Activated naive CD4-positive, alpha-beta T cell (primary cell): ENCODE measurements at regions not wholly inside any gene's neighbourhood (a gene's known extent, or its start where the extent isn't known, plus 50 kb on each side); places are given as distances from the start of the nearest gene placed in this dataset.
"Not testable (repeated sequence)": the region's sequence is repeated elsewhere in the genome, so short reads cannot be mapped to it uniquely, and the experiment has no call there.

Experiments used
- DNase-seq, 4 experiments: peaks; one replicate each; lab custom pipeline; 2025; lab: John Stamatoyannopoulos, UW

GRCh38 chr12:14213542-14213941 lies 151.9 kb upstream of the ATF7IP start:
- no peak for DNase-seq

DNA sequence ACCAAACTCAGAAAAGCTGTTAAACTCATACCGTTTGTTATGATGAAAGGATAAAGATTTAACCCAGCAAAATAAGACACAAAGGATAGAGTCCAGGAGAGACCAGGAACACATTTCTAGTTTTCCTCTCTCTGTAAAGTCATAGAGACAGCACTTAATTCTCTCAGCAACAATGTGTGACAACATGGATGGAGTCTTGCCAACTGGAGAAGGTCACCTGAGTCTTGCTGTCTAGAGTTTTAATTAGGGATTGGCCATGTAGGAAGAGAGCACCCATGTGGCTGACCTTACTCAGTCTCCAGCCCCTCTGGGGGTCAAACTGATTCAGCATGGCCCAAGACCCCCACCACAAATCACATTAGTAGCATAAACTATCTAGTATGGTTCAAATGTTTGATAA lies 151.0 kb upstream of the ATF7IP start:
- DNase-seq: no peak

DNA sequence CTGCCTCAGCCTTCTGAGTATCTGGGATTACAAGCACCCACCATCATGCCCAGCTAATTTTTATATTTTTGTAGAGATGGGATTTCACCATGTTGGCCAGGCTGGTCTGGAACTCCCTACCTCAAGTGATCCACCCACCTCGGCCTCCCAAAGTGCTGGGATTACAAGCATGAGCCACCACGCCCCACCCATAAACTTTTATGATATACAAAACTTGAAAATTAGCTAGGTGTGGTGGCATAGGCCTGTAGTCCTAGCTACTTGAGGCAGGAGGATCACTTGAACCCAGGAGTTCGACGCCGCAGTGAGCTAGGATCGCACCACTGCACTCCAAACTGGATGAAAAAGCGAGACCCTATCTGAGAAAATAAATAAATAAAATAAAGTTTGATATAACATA lies 149.5 kb upstream of the ATF7IP start:
- DNase-seq: not testable (repeated sequence)

DNA sequence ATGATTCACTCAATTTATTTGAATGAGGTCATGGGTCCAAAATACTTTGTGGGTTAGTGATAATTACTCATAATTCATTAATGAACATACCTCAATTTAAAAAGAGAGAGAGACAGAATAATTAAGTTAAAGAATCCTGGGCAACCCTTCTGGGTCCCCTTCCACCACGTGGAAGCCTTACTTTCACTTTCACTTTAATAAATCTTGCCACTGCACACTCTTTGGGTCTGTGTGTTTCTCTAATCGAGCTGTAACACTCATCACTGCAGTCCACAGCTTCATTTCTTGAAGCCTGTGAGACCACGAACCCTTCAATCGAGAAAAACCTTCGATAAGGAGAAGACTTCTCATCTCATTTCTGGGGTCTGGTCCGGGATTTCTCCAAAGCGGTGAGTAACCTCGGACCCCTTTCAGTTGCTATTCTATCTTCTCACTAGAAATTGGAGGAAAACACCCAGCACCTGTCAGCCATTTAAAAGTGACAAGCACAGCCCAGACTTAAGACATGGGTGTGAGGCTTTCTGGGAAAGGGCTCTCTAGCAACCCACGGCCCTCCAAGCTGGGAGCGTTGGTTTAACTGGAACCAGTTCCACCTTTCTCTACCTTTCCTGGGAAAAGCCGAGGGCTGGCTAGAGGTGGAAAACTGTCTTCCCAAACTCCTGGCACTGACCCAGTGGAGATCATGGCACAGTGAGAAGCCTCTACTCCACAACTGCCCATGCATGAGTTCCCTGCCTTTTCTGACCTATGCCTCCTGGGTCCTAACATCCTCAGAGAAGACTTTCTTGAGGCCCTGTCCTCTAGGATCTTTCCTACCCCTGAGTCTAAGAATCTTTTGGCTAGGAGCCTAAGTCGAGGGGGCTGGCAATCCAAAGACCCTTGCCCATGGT lies 148.8 kb upstream of the ATF7IP start:
- no peak for DNase-seq

DNA sequence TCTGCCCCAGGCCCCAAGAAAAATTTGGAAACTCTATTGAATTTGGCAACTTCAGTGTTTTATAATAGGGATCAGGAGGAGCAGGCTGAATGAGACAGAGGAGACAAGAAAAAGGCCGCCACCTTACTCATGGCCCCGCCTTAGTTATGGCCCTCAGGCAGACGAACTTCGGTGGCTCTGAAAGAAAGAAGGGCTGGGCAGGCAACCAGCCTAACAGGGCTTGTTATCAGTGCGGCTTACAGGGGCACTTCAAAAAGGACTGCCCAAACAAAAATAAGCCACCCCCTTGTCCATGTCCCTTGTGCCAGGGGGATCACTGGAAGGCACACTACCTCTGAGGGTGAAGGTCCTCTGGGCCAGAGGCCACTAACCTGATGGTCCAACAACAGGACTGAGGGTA lies 146.3 kb upstream of the ATF7IP start:
- no peak for DNase-seq

DNA sequence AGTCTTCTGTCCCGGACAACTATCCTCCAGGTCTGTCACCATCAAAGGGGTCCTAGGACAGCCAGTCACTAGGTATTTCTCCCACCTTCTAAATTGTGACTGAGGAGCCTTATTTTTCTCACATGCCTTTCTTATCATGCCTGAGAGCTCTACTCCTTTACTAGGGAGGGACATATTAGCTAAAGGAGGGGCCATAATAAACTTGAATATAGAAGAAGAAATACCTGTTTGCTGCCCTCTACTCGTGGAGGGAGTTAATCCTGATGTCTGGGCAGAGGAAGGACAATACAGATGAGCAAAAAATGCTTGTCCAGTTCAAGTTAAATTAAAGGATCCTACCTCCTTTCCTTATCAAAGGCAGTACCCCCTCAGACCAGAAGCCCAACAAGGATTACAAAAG lies 145.8 kb upstream of the ATF7IP start:
- not testable (repeated sequence) for DNase-seq

DNA sequence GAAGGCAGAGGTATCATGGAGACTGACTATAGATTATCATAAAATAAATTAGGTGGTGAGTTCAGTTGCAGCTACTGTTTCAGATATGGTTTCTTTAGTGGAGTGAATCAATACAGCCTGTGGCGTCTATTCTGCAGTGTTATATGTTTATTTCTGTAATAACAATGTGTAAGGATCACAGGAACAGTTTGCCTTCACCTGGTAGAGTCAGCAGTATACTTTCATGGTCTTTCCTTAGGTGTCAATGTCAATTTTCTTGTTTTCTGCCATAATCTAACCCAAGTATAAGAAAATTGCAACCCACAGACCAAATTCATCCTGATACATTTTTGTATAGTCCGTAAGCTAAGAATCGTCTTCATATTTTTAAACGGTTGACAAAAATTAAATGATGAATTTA lies 140.4 kb upstream of the ATF7IP start:
- no peak for DNase-seq

DNA sequence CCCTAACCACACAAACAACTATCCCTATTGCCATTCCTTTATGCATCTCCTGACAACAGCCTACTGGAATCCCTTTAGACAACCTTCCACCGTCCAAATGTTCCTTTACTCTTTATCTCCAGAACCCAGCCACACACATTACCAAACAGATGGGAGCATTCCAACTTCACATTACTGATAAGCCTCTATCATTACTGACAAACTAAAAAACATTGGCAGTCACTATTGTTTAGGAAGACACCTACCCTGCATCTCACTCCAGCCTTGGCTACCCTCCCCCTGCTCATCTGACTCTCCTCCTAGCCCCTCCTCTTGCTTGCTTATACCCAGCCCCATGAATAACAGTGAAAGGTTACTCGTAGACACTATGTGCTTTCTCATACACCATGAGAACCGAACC lies 130.3 kb upstream of the ATF7IP start:
- DNase-seq: not testable (repeated sequence)

GRCh38 chr12:14236641-14237040 lies 128.8 kb upstream of the ATF7IP start:
- not testable (repeated sequence) for DNase-seq

DNA sequence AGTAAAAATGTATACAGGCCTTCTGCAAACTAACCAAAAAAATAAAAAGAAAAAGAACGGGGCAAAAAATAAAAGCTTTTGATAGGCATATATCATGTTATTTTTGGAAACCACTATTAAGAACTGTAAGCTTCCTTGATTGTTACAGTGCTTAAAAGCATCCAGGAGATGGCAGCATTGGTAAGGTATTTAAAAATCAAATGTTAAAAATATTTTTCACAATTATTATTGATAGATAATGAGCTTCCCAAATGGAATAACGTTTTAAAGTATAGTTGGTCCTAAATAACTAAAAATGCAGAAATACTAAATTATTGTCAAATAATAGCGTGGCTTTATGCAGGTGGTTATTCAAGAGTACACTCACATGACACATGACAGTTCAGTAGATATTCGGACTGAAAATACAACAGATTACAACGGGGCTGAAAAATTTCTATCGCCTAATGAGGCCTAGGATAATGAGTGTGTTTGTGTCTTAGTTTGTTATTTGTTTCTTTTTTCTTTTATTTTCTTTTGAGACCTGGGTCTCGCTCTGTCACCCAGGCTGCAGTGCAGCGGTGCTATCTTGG lies 127.2 kb upstream of the ATF7IP start:
- DNase-seq: no peak

DNA sequence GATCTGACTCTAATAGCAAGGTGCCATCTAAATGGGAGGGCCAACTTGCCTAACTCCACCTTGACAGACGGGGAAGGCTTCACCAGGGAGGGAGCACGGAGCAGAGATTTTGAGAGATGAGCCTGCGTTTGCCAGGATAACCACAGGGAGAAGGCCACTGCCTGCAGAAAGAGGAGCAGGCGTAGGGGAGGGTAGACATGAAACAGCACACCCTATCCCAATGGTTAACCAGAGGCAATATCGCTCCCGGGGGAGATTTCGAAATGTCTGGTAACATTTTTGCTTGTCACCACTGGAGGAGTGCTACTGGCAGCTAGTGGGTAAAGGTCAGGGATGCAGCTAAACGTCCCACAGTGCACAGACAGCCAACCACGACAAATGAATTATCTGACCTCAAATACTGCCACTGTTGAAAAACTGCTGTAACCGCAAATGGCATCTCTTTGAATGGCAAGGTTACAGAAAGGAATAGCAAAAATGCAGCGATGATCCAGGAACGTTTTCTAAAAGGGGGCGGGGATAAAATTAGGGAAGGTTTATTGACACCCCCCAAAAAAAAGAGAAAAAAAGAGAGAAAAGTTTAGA lies 126.0 kb upstream of the ATF7IP start:
- DNase-seq: no peak

- DNase-seq: no peak
Measured at GRCh38 chr12:14239935-14240872, 125.3 kb upstream of the ATF7IP start.

DNA sequence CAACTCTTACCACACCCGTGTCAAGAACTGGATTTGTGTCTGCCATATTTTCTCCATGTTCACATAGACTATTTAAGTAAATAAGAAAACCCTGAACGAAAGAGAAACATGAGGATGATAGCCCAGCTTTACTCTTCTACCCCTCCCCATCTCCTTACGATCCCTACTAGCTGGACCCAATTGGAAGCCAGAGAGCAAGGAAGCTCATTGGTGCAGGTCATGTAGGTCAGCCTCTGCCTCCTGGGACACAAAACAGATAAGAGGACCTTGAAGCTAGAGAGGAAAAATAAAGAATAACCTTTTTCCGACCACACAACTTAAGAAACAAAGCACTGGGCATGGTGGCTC lies 124.6 kb upstream of the ATF7IP start:
- no peak for DNase-seq

GRCh38 chr12:14242825-14243224 lies 122.7 kb upstream of the ATF7IP start:
- not testable (repeated sequence) for DNase-seq

DNA sequence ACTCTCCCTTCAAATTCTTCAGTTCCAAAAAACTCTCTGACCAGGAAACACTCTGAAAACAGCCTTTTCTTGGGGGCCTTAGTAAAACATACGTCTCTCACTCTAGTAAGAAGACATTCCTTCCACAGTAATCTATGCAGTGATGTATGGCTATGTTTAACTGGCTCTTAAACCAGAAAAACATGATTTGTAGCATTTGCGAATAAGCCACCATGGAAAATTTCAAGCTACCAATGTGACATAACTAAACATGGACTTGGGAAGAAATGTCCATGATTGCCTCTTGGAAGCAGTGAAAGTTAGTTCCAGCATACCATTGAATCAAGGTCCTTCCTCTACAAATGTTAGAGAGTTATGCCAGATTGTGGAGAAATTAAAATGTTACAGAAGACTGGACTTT lies 121.5 kb upstream of the ATF7IP start:
- no peak for DNase-seq

GRCh38 chr12:14244876-14245669 lies 120.4 kb upstream of the ATF7IP start:
- no peak for DNase-seq

GRCh38 chr12:14247166-14247565 lies 118.3 kb upstream of the ATF7IP start:
- no peak for DNase-seq

- DNase-seq: no peak
Measured at GRCh38 chr12:14249368-14249767, 116.1 kb upstream of the ATF7IP start.

GRCh38 chr12:14252697-14253096 lies 112.8 kb upstream of the ATF7IP start:
- no peak for DNase-seq

- no peak for DNase-seq
Measured at GRCh38 chr12:14253496-14253895, 112.0 kb upstream of the ATF7IP start.

DNA sequence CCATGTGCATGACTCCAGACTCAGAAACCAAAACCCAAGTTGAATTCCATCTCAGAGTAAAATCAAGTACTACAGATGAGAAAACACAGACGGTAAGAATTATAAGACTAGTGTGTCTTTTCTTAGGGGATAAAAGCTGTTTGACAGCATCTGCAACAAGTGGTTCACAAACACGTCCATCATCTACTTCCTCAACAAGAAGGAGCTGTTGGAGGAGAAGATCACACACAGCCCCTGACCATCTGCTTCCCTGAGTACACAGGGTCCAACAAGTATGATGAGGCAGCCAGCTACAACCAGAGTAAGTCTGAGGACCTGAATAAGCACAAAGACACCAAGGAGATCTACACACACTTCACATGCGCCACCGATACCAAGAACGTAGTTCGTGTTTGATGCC lies 110.7 kb upstream of the ATF7IP start:
- no peak for DNase-seq
